Kidney epithelial cell (primary cell): ENCODE measurements at regions not wholly inside any gene's neighbourhood (a gene's known extent, or its start where the extent isn't known, plus 50 kb on each side); places are given as distances from the start of the nearest gene placed in this dataset.

Experiments used
- DNase-seq: peaks from one replicate; pipeline ENCODE4 v3.0.0-alpha.2; 2010; ENCODE audit warnings: low read depth
- H3K27me3 ChIP-seq: 2 replicates; pipeline ENCODE4 v1.6.0; 2011; ENCODE audit warnings: low read length; ENCODE audit not compliant: control insufficient read depth, insufficient read depth
- H3K36me3 ChIP-seq: 2 replicates; pipeline ENCODE4 v1.5.1; 2011; ENCODE audit warnings: low read length; ENCODE audit not compliant: control insufficient read depth, insufficient read depth
- H3K4me3 ChIP-seq: 2 replicates; pipeline ENCODE4 v1.5.1; 2011; ENCODE audit warnings: low read depth, mild to moderate bottlenecking, control low read depth, low read length
- TF ChIP-seq, protein P1 (sequence below): IDR thresholded peaks from 2 replicates; pipeline ENCODE4 v1.5.1; 2011; ENCODE audit warnings: mild to moderate bottlenecking, moderate library complexity, low read length, control low read depth, inconsistent platforms; ENCODE audit not compliant: insufficient read depth, poor library complexity, severe bottlenecking

DNA sequence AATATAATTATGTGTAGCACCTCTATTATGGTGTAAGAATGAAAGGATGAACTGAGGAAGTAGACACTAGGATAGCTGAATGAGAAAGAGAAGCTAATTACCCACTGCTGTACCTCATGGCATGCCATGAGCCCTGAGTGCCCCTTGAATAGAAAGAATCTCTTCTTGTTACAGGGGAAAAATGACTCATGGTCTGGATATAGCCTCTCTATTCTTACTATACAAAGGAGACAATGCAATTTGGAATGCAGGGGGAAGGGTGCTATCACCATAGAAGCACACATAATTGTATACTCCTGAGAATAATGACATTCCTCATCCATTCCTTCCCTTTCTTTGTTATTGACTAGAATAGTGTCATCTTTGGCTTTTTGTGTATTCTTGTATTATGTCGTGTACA is 385.2 kb downstream of the CDH7 start:
- DNase-seq, result no peak

DNA sequence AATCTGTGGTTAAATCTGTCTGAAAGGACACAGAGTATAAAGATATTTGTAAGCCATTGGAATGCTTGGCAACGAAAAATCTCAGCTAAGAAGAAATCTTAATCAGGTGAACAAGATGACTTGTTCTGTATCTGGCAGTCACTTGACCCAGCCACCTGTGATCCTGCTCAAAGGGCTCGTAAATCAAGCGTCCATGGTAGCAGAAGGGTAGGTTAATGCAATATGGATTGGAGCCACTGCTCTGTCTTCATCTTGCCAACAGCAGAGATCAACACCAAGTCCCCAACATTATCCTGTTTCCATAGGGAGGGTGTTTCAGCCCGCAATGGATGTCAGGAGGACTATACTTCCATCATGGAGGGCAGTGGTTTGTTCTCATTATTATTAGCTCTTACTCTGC is 378.4 kb downstream of the CDH7 start:
- TF ChIP-seq, protein P1, sequence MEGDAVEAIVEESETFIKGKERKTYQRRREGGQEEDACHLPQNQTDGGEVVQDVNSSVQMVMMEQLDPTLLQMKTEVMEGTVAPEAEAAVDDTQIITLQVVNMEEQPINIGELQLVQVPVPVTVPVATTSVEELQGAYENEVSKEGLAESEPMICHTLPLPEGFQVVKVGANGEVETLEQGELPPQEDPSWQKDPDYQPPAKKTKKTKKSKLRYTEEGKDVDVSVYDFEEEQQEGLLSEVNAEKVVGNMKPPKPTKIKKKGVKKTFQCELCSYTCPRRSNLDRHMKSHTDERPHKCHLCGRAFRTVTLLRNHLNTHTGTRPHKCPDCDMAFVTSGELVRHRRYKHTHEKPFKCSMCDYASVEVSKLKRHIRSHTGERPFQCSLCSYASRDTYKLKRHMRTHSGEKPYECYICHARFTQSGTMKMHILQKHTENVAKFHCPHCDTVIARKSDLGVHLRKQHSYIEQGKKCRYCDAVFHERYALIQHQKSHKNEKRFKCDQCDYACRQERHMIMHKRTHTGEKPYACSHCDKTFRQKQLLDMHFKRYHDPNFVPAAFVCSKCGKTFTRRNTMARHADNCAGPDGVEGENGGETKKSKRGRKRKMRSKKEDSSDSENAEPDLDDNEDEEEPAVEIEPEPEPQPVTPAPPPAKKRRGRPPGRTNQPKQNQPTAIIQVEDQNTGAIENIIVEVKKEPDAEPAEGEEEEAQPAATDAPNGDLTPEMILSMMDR, result no peak
- H3K4me3 ChIP-seq, result no peak overlapping the region
- no peak for DNase-seq
- no peaks in the 10 kb centered on the region for H3K27me3 ChIP-seq
- H3K36me3 ChIP-seq, result no peaks in the 10 kb centered on the region

More for the DNA sequence above, 385.2 kb downstream of the CDH7 start:
- TF ChIP-seq, protein P1, result no peak
- no peaks in the 10 kb centered on the region for H3K27me3 ChIP-seq
- H3K36me3 ChIP-seq, result no peaks in the 10 kb centered on the region
- no peak overlapping the region for H3K4me3 ChIP-seq

DNA sequence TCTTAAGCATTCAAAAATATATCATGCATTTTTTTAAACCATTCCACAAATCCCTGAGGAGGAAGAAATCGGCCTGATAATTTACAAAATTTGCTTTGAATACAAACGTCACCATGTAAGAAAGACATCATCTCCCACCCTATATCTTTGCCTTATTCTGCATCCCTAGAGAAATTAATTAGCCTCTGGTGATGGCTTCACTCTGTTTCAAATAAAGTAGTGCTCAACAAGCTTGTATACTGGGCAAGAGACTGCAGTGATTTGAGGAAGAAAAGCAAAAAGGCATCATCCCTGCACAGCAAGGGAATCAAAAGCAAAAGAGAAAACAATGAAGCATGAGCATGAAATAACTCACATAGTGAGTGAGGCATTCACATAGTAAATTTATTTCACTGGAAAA is 375.5 kb downstream of the CDH7 start:
- Histone ChIP-seq H3K36me3 (no peaks in the 10 kb centered on the region), H3K4me3 (no peak overlapping the region), H3K27me3 (no peaks in the 10 kb centered on the region)
- DNase-seq, result no peak
- TF ChIP-seq, protein P1, result no peak

DNA sequence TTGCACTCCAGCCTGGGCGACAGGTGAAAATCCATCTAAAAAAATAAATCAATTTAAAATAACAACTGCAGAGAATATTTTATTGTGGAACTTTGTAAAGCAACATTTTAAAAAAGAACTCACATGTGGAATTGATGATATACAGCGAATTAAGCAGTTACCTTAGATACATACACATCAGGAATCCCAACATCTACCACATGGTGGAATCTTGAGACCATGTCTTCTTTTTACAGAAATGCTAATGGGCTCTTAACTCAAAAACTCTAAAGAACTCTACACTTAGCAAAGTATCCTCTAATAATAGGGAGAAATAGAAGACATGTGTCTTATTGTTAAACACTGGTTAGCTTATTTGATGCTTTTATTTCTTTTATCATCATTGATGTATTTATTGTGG is 373.6 kb downstream of the CDH7 start:
- H3K27me3 ChIP-seq, result no peaks in the 10 kb centered on the region
- TF ChIP-seq, protein P1, result no peak
- DNase-seq, result no peak
- H3K4me3 ChIP-seq, result no peak overlapping the region
- no peaks in the 10 kb centered on the region for H3K36me3 ChIP-seq

- Histone ChIP-seq H3K4me3 (no peak overlapping the region), H3K27me3 (no peaks in the 10 kb centered on the region), H3K36me3 (no peaks in the 10 kb centered on the region)
- TF ChIP-seq, protein P1, result no peak
- DNase-seq, result no peak
These were observed 368.5 kb downstream of the CDH7 start for GRCh38 chr18:66119347-66119746.

DNA sequence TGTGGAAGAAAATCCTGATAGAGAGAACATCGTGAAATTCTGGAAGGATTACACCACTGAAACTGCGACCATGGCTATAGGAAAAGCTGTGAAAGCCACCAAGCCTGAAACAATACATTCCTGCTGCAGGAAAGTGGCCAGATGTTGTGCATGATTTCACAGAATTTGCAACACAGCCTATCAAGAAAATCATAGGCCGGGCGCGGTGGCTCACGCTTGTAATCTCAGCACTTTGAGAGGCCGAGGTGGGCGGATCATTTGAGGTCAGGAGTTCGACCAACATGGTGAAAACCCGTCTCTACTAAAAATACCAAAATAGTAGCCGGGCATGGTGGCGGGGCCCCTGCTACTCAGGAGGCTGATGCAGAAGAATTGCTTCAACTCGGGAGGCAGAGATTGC is 360.2 kb downstream of the CDH7 start:
- Histone ChIP-seq H3K4me3 (no peak overlapping the region), H3K27me3 (no peaks in the 10 kb centered on the region), H3K36me3 (no peaks in the 10 kb centered on the region)
- DNase-seq, result no peak
- TF ChIP-seq, protein P1, result no peak
